Medulla oblongata (tissue), 1 donor: ENCODE measurements at regions not wholly inside any gene's neighbourhood (a gene's known extent, or its start where the extent isn't known, plus 50 kb on each side); places are given as distances from the start of the nearest gene placed in this dataset.
"Not testable (repeated sequence)": the region's sequence is repeated elsewhere in the genome, so short reads cannot be mapped to it uniquely, and the experiment has no call there.

Experiments
- DNase-seq: peaks from one replicate; pipeline ENCODE4 v3.0.0-alpha.2; 2015; ENCODE audit errors: extremely low spot score

DNA sequence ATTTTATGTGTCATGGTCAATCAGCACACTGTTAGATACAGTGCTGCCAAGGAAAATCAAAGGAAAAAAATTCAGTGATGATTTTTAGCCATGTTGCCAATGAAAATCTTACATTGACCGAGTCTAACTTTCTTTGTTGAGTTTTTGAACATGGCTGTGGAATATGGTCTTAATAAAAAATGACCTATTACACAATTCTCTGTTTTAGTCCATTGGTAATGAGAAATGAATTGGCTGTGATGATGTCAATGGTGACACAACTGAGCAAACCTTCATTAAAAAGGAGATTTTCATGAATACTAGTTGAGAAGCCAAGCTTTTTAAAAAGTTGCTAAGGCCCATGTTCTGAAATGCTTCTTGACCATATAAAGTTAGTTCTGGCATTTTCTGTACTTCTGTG lies 225.9 kb upstream of the GYPA start:
- no peak for DNase-seq

DNA sequence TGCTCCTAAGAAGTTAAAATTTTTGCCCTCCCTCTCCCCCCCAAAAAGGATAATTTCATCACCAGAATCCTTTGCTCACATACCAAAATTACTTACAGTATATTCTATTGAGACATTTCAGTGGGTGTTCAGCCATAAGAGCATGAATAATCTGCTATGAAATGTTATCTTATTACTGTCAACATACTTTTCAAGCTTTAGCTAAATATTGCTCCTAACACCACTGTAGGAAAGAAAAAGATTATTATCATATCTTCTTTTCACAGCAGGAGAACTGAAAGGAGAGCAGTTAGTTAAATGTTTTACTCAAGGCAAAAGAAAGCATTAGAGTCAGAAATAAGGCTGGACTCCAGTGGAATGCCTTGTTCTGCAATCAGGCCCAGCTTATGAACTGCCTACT lies 231.0 kb upstream of the GYPA start:
- no peak for DNase-seq

DNA sequence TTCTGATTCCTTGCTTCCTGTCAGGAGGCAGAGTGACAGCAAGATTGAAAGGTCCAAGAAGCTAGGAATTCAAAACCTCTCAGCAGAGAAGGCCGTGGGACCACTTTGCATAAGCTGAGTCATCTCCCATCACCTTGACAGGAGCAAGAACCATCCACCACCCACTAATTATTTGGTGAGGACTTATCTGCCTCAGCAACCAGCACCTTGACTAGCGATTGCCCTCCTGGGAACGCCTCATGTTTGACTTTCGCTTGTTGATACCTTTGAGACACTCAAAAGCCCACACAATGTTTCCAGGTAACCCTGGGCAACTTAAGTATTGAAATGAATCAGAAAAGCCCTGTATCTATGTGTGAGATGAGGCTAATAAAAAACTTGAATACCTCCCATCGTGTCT lies 233.5 kb upstream of the GYPA start:
- DNase-seq, result no peak

DNA sequence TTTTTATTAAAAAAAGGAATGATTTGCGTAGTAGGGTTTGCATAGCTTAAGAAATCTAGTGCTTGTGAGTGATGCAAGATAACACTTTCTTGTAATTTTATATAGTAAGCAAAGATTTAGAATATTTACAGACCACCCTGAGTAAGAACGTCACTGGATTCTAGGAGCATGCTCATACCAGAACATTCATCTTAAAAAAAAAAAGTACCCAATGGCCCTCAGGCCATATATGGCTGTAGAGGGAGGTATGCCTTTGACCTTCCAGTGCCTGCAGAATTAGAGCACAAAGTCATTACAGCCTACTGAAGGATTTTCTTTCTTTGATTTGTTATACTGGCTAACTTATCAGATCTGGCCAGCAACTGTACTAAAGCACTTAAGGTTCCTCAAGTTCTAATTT lies 236.3 kb upstream of the GYPA start:
- no peak for DNase-seq

DNA sequence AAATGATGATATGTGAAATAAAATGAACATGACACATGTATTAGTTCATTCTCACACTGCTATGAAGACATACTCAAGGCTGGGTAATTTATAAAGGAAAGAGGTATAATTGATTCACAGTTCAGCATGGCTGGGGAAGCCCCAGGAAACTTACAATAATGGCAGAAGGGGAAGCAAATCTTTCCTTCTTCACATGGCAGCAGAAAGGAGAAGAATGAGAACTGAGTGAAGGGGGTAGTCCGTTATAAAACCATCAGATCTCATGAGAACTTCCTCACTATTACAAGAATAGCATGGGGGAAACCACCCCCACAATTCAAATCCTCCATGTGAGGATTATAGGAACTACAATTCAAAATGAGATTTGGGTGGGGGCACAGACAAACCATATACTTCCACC lies 243.9 kb upstream of the GYPA start:
- DNase-seq, result no peak

DNA sequence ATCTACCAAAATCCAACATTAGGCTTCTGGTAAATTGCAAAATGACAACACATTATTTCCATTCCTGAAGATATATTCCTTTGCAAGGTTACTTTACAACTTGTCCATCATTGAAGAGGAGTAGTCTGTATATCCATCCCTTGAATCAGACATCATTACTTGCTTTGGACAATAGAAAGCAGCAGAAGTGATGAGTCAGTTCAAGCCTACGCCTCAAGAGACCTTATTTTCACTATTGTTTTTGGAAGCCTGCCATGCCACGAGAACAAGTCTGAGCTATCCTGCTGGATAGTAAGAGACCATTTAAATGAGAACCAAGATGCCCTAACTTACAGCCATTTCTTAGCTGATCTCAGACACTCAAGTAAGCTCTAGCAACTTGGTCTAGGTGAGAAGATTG lies 246.0 kb upstream of the HHIP start:
- DNase-seq, result no peak

DNA sequence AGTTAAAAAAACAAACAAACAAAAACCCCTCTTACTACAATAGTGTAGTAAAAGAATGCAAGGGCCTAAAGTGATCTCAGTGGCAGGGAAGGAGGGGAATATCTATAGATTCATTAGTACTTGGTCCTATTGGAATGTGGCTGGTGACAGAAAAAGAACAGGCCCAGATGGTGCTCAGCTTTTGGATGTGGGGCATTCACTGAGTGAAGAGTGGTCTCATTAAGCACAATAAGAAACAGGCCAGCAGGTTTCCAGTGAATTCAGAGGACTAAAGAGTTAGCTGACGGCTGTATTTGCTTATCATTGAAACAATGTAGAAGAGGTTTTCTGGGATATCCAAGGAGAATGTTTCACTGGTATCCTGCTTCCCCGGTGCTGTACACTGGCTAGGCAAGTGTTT lies 243.8 kb upstream of the HHIP start:
- no peak for DNase-seq

DNA sequence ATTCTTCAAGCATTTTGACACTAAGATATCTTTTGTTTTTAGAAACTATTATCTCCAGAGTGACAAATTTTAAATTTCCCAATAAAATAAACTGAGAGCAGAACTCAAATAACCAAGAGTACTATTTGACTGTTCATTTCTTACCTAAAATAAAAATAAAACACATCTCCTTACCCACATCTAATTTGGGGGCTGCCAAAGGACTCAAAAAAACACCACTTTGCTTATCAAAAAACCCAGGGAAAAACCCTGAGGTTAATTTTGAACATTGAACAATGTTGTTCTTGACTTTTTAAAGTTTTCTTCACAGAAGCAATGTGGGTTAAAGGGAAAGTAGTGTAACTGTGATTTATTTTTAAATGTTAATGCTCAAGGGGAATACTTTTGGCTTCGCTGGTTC lies 243.0 kb upstream of the HHIP start:
- no peak for DNase-seq

DNA sequence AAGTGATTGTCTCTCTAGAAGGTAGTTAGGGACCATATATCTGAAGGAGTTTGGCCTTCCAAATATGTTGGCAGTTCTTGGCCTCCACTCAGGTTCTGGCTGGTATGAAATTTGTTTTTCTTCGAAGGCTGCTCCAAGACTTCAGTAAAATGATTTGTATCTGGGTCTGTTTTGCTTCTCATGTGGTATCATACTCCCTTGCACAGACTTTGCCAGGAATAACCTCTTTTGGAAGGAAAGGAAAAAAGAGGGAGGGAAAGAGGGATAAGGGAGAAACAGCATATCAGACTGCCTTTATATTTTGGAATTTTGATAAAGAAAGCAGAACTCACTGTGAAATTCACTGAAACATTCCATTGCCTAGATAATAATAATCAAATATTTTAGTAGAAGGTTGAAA lies 242.1 kb upstream of the HHIP start:
- DNase-seq, result no peak

DNA sequence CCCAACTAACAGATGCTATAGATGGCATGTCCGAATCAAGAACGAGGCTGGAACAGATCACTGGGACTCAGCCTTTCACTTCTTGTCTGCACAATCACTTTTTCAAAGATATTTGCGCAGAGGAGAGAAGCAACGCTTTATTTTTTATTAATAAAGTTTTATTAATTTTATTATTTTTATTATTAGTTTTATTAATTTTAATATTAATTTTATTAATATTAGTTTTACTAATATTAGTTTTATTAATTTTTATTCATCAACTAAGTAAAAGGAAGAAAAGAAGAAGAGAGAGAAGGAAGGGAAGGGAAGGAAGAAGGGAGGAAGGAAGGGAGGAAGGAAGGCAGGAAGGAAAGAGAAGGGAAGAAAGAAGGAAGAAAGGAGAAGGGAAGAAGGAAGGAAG lies 236.4 kb upstream of the HHIP start:
- no peak for DNase-seq

DNA sequence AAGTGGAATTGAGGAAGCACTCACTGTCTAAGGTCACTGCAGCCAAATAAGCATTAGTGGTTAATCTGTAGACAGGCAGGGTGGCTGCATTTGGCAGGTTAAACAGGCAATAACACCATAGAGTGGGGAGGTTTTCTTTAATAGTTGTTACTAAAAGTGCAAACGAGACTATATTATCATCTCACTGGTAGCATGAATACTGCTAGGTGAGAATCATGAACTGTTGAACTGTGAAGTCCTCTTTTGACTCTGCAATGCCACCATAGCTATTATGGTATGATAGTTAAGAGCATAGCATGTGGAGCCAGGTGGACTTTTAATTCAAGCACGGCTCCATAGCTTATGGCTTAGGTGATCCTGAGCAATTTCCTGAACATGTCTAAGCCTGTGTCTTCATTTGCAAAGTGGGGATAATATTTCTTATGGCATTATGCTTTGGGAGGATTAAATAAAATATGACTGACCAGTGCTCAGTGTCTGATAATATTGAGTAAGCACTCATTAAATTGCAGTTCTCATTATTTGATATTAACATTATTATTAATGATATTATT lies 235.6 kb upstream of the HHIP start:
- DNase-seq, result no peak

DNA sequence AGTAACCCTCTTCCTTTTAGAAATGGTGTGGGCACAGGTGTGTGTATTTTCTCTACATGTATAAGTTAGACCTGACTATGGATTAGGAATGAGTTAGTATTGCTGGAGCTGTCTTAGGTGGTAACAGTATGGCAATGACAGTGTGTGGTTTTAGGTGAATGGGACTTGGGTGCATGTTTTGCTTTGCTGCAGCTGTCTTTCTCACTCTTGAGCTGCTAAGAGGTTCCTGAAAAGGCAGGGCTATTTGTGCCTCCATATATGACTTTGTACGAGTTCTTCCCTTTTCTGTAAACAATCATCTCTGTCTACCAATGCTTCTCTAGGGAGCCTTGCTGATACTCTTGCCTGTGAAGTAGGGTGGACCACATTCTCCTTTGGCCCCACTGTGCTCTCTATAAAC lies 234.8 kb upstream of the HHIP start:
- DNase-seq, result no peak

DNA sequence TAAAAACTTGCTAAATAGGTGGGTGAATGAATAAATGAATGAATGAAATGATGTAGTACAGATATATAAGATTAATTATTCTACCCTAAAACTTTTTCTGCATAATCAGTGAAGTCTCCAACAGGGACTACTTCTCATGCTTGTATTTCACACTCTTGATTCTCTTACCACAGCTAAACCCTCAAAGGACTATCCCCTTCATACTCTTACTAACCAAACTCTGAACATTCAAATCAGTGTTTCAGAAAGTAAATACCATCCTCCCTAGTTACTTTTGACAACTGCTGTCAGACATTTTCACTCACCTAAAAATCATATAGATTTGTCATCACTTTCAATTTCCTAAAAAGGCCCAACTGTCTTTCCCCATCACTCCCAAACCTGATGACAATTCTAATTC lies 234.3 kb upstream of the HHIP start:
- no peak for DNase-seq

DNA sequence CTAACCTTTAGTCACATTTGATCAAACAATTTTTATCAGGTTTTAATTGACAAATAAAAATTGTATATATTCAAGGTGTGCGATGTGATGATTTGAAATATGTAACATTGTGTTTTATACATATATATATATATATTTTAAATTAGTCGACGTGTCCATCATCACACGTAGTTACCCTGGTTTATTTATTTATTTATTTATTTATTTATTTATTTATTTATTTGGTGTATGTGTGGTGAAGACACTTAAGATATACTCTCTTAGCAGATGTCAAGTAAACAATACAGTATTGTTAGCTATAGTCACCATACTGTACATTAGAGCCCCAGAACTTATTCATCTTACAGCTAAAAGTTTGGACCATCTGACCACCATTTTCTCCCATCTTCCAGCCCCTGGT lies 224.9 kb upstream of the HHIP start:
- DNase-seq, result no peak

DNA sequence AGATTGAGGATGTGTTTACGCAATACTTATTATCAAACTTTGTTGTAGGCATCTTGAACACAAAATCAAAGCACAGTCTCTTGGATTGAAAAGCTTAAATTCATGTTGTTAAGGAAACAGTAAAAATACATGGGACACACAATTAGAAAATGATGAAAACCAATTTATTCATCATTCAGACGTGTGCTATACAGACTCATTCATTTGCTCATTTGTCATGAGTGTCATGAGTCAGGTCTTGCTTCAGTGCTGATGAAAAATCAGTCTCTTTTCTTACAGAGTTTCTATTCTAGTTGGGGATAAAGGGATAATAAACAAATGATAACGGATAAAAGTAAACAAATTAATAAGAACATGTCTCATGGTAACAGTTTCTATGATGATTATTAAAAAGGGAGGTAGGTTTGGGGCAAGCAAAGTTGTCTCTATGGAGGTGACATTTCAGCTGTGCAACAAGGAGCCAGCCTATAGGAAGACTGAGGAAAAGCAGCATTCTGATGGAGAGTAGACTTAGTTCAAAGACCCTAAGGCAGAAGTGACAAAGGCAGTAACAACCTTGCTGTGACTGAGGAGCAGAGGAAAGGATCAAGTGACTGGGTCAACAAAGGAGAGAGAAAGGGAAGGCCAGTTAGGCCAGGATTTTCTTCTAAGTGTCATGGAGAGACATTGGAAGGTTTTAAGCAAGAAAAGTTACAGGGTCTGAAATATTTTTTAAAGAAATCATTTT lies 224.0 kb upstream of the HHIP start:
- DNase-seq, result no peak

DNA sequence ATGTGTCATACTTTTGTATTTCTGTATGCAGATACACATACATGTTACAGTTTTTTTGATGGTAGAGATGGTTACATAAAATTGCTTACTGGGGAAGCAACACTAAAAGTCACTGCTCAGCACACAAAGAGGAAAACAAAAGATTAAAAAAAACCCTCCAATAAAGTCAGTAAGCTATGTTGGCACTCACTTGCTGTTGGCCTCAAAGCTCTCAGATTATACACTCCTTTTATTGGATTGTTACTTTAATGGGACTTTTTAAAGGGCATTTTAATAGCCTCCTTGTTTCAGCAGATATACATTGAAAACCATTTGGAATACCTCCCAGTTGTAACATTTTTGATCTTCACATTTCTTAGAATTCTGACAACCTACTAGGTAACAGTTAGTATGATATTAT lies 222.0 kb upstream of the HHIP start:
- DNase-seq, result no peak

DNA sequence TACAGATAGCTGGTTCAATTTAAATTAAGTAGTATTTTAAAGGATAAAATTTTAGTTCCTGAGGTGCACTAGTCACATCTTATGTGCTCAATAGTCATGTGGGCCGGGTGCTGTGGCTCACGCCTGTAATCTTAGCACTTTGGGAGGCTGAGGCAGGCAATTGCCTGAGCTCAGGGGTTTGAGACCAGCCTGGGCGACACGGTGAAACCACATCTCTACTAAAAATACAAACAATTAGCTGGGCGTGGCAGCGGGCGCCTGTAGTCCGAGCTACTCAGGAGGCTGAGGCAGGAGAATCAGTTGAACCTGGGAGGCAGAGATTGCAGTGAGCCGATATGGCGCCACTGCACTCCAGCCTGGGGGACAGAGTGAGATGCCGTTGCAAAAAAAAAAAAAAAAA lies 219.9 kb upstream of the HHIP start:
- not testable (repeated sequence) for DNase-seq

DNA sequence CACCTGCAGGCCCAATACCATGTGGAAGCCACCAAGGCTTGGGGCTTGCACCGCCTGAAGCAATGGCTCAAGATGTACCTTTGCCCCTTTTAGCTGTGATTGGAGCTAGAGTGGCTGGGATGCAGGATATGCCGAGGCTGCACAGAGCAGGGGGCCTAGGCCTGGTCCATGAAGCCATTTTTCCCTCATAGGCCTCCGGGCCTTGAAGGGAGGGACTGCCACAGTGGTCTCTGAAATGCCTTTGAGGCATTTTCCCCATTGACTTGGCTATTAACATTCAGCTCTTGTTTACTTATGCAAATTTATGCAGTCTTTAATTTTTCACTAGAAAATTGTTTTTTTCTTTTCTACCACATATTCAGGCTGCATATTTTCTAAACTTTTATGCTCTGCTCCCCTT lies 203.2 kb upstream of the HHIP start:
- DNase-seq, result no peak

DNA sequence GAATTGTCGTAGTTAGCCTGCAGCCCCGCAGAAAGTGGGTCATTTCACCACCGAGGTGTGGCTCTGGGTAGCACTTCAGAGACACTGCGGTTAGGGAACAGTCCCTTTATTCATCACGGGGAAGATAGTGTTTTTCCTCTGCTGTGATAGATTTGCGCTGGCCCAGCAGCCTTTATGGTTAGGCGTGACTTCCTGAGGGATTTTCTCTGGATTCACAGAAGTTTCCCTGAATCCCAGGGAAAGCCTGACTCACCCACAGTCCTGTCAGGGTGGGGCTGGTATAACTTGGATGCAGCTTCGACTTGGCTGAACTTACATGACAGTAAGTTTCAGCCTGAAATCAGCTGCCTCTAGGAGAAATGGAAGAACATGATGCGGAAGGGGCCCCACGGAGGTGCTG lies 196.3 kb upstream of the HHIP start:
- DNase-seq, result no peak

DNA sequence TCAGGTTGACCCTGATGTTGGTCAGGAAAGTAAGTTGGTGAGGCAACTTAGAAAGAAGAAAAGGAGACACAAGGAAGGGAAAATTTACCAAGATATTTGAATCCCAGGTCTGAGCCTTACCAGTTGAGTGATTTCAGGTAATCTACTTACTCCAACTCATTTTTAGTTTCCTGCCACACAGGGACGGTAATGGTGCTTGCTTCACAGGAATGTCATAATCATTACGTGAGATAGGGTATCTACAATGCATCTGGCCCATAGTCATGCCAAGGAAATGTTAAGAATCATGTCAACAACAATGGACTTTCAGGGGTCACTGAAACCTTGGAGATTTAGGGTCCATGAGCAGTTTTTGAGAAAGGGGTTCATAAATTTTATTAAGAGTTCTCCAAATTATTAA lies 195.4 kb upstream of the HHIP start:
- DNase-seq, result no peak

DNA sequence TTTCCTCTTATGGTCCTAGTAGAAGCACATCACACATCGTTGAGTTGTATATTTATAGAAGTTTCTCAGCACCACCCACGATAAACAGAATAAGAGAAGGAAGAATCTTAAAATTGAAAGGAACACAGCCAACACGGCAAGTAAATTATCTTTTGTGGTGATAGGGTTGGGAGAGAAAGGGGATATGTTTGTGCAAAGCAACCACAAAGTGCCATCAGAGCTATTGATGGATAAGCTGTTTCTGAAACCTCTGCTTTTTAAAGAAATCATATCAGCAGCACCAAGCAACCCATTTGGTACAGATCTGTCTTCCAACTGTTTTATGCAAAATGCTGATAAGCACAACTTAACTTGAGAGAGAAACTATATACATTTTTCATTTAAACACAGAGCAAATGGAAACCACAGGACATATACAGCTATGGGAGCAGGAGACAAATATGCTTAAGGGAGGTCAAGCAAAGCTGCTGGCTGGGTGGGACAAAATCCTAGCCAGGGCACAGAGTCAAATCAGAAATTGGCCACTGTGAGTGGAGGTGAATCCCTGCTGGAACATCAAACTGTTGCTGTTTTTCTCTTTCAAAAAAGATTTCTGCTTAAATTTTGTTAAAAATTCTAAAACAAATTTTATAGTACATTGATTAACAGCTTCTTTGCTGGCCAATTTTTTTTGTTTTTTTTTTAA lies 194.0 kb upstream of the HHIP start:
- no peak for DNase-seq

DNA sequence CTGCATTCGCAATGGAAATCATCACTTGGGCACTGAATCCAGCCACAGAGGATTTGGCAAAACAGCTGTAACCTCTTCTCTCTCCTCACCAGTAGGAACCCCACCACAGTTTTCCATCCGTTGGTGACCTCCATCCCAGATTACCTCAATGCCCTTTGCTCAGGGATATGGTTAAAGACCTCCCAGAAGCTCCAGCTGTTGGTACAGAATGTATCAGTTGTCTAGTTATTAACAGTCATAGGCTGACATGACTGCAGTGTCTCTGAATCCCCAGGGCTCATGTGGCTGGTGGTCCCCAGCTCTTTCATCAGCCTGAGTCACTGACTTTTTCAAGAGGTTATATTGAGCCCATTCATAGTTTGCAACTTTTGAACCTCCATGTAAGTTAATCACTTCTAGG lies 189.8 kb upstream of the HHIP start:
- no peak for DNase-seq

DNA sequence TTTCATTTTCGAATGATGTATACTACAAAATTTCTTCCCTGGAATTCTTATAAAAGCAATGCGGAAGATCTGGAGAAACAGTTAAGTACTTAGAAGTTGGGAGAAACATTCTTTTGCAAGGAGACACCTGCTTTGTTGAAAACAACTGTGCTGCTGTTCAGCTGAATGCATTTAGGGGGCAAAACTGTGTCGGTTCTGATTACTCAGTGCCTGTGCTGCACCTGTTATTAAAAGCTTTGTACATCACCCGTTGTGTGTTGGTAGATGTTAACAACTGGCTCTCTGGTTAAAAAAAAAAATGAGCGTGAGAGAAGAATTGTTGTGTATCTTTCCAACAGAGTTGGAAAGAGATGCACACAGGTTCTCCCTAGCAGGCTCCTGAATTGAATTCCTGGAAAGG lies 184.1 kb upstream of the HHIP start:
- no peak for DNase-seq

DNA sequence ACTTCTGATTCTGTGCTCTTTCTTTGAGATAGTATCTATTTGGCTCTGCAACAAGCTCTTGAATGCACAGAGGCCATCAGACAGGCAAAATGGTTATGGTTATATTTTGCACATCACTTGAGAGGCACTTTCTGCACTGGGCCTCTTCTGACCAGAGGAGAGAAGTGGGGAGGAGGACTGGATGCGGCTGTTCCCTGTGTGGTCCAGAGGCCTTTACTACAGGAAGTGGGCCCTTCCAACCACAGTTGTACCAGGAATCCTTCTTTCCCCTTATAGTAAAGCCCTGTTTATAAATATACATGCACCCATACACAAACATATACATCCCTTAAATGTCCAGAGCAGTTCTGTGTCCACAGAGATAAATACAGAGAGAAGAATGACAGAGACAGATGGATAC lies 182.7 kb upstream of the HHIP start:
- no peak for DNase-seq
